ACC112 (cell line): ENCODE measurements at regions not wholly inside any gene's neighbourhood (a gene's known extent, or its start where the extent isn't known, plus 50 kb on each side); places are given as distances from the start of the nearest gene placed in this dataset.

Experiments used
- H2AFZ ChIP-seq: fragments of 200-600 bp; sonication (generic); one replicate; pipeline ENCODE4 v1.6.0; 2017; ENCODE audit warnings: antibody characterized with exemption, low read length; ENCODE audit not compliant: unreplicated experiment
- H3K27ac ChIP-seq: fragments of 200-600 bp; sonication (generic); 2 replicates; pipeline ENCODE4 v1.5.1; 2014; ENCODE audit warnings: low read depth, mild to moderate bottlenecking, antibody characterized with exemption, low read length, moderate library complexity
- H3K27me3 ChIP-seq: fragments of 200-600 bp; sonication (generic); 2 replicates; pipeline ENCODE4 v1.6.1; 2014; ENCODE audit warnings: mild to moderate bottlenecking, antibody characterized with exemption, low read length, moderate library complexity, mixed read lengths; ENCODE audit not compliant: insufficient read depth
- H3K36me3 ChIP-seq: fragments of 200-600 bp; sonication (generic); 2 replicates; pipeline ENCODE4 v1.6.1; 2016; ENCODE audit warnings: mild to moderate bottlenecking, antibody characterized with exemption, low read length, moderate library complexity, mixed read lengths; ENCODE audit not compliant: insufficient read depth
- H3K4me1 ChIP-seq: fragments of 200-600 bp; sonication (generic); one replicate; pipeline ENCODE4 v1.6.1; 2016; ENCODE audit warnings: low read length, mixed read lengths; ENCODE audit not compliant: insufficient read depth, unreplicated experiment, control insufficient read depth
- H3K4me3 ChIP-seq: fragments of 200-600 bp; sonication (generic); 2 replicates; pipeline ENCODE4 v1.5.1; 2014; ENCODE audit warnings: mild to moderate bottlenecking, low read depth, low read length
- H3K79me2 ChIP-seq: fragments of 200-600 bp; sonication (generic); one replicate; pipeline ENCODE4 v1.6.0; 2016; ENCODE audit warnings: low read length; ENCODE audit not compliant: control insufficient read depth, unreplicated experiment, insufficient read depth

DNA sequence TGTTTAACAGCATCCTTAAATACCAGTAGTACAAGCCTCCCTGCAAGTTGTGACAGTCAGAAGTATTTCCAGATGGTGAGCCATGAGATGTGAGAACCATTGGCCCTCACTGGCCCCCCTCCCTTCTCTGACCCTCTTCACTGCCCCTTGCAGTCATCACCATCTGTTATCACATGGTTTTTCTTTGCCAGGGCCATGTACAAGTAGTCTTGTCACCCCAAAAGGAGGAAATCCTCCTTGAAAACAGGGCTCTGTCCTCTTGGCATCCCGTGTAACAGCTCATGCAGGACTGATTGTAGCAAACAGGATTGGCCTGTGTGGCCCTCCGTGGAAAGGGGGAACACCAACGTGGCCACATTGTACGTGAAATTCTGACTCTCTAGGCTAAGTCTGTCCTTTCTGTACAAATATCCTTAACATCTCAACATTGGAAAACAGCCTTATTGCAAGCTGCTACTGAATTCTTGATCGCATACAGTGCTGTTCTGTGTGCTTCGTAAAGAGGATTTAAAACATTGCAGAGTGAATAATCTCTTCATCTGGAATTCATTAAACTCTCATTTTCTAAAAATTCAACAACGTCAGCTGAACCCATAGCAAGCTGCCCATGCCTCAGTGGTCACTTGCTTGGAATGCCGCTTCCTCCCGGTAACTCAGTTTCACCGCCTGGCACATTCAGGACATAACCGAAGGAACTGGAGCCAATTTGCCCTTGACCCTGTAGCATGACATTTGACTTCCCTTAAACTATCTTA, 171.7 kb downstream of the ATPSCKMT start:
- Histone ChIP-seq H3K4me3 (no peak overlapping the region), H3K4me1 (no peaks in the 10 kb centered on the region), H3K79me2 (no peaks in the 10 kb centered on the region), H3K27ac (no peak overlapping the region), H3K36me3 (no peaks in the 10 kb centered on the region), H3K27me3 (peaks cover 23% of the 10 kb centered on the region; the same call in 1 of the 2 replicates), H2AFZ (no peak overlapping the region)

- H2AFZ ChIP-seq = no peak overlapping the region
- no peaks in the 10 kb centered on the region for H3K79me2 ChIP-seq
- H3K27ac ChIP-seq = no peak overlapping the region
- peaks cover 23% of the 10 kb centered on the region; the same call in 1 of the 2 replicates for H3K27me3 ChIP-seq
- H3K4me1 ChIP-seq = no peaks in the 10 kb centered on the region
- no peak overlapping the region for H3K4me3 ChIP-seq
- no peaks in the 10 kb centered on the region for H3K36me3 ChIP-seq
These were observed 176.1 kb downstream of the ATPSCKMT start for GRCh38 chr5:10073441-10074104.

DNA sequence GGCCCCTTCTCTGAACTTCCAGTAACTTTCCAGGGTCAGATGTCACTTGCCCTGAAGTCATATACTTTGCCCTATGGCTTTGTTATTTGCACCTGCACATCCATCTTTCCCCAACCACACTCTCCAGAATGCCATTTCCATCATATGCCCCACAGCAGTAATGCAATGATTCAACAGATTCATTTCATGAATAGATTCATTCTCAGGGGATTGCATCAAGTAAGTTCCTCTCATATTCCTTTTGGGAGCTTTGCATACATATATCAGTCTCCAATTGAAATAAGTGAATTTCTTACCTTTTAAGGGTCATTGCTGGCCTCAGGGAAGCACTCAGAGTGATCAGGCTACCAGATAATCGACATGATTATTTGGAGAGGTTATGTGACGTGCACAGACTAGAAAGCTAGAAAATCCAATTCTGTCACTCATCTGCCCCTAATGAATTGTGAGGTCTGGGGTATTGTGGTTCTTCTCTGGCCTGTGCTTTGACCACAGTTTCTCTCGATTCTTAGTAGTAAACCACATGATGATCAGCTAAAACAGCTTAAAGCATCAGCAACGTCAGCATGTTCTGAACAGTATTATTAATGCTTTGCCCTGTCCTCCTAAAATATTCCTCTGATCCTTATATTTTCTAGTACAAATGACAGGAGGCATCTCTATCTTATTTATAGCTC, 179.9 kb downstream of the ATPSCKMT start:
- Histone ChIP-seq H2AFZ (no peak overlapping the region), H3K36me3 (no peaks in the 10 kb centered on the region)

GRCh38 chr5:10065428-10066000, 184.2 kb downstream of the ATPSCKMT start:
- Histone ChIP-seq H3K27ac (no peak overlapping the region), H3K36me3 (no peaks in the 10 kb centered on the region), H2AFZ (no peak overlapping the region), H3K27me3 (no peaks in the 10 kb centered on the region), H3K4me1 (no peaks in the 10 kb centered on the region), H3K4me3 (no peak overlapping the region), H3K79me2 (no peaks in the 10 kb centered on the region)

More for the DNA sequence above, 179.9 kb downstream of the ATPSCKMT start:
- Histone ChIP-seq H3K27ac (no peak overlapping the region), H3K27me3 (peaks cover 6% of the 10 kb centered on the region; the same call in 1 of the 2 replicates), H3K79me2 (no peaks in the 10 kb centered on the region), H3K4me1 (no peaks in the 10 kb centered on the region), H3K4me3 (no peak overlapping the region)

DNA sequence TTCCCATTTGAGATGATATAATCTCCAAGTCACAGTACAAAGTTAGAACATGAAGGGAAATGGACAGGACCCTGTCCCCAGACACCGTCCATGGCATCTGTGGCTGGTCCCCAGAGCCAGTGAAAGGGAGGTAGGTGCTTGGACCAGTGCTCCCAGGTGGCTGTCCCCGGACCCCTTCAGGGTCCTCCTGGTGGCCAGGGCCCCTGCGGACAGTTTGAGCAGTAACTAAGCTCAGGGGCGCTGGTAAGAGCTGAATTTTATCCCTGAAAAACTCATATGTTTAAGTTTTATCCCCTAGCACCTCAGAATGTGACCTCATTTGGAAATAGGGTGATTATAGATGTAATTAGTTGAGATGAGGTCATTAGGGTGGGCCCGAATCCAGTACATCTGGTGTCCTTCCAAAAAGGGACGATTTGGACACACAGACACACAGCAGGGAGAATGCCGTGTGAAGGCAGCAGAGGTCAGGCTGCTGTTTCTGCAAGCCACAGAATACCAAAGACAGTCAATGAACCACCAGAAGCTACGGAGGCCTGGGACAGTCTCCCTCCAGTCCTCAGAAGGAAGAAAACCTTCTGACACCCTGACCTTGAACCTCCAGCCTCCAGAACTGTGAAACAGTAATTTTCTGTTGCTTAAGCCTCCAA, 185.0 kb downstream of the ATPSCKMT start:
- Histone ChIP-seq H3K4me3 (no peak overlapping the region), H3K27me3 (no peaks in the 10 kb centered on the region), H3K4me1 (no peaks in the 10 kb centered on the region), H3K79me2 (no peaks in the 10 kb centered on the region), H3K27ac (no peak overlapping the region), H2AFZ (no peak overlapping the region), H3K36me3 (no peaks in the 10 kb centered on the region)

GRCh38 chr5:10063997-10064396, 185.7 kb downstream of the ATPSCKMT start:
- Histone ChIP-seq H2AFZ (no peak overlapping the region), H3K27ac (no peak overlapping the region), H3K4me3 (no peak overlapping the region), H3K36me3 (no peaks in the 10 kb centered on the region), H3K27me3 (no peaks in the 10 kb centered on the region), H3K79me2 (no peaks in the 10 kb centered on the region), H3K4me1 (no peaks in the 10 kb centered on the region)

DNA sequence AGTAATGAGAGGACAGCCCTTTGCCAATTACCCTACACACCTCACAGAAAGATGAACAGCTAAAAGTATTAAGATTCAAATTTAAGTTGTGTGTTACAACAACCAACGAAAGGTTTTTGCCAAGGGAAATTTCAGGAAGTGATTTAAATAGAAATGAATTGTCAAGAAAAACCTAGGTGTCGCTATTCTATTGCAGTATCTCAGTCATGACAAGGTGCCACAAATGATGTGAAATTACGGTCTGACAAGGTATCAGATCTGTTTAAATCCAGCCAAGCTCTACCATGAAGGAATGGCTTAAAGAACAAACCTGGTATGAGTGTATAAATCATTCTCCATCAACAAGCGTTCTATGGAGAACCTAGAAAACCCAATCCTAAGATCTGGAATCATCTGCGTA, 189.7 kb downstream of the ATPSCKMT start:
- Histone ChIP-seq H3K27ac (no peak overlapping the region), H3K79me2 (no peaks in the 10 kb centered on the region)

DNA sequence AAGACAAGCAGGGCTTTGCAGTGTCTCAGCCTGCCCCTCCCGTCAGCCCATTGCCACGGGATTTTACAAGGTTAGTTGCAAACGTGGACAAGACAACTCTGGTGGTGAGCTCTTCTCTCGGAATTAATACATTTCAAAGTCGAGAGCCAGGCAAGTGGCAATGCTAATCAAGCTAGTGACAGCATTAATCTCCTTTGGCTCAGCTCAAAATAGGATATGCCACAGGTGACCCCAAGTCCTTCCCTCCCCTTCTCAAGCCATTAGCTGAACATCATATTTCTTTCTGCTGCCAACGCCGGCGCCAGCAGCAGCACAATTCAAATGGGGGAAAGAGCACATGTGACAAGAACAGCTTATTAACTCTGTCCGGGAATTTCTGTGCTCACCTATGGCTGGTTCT, 190.1 kb downstream of the ATPSCKMT start:
- Histone ChIP-seq H2AFZ (no peak overlapping the region), H3K27me3 (no peaks in the 10 kb centered on the region), H3K4me1 (no peaks in the 10 kb centered on the region), H3K36me3 (no peaks in the 10 kb centered on the region), H3K79me2 (no peaks in the 10 kb centered on the region), H3K27ac (no peak overlapping the region), H3K4me3 (no peak overlapping the region)

More for the DNA sequence above, 189.7 kb downstream of the ATPSCKMT start:
- Histone ChIP-seq H3K4me3 (no peak overlapping the region), H3K27me3 (no peaks in the 10 kb centered on the region), H3K36me3 (no peaks in the 10 kb centered on the region), H3K4me1 (no peaks in the 10 kb centered on the region), H2AFZ (no peak overlapping the region)

DNA sequence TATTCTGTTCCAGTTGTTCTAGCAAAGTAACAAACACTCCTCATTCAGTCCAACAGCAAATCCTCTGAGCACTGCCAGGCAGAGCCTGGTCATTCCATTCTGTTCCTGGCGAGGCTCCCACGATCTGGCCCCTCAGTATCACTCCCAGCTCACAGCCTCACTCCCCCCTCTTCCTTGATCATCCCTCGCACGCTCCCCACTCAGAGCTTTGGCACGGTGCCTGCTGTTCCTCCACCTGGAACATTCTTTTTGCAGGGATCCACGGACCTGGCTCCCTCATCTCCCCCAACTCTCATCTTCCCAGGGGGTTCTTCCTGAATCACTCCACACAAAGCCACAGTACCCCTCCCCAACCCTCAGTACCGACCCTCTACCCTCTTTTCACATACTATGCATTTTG, 192.3 kb downstream of the ATPSCKMT start:
- no peaks in the 10 kb centered on the region for H3K79me2 ChIP-seq
- H3K4me3 ChIP-seq = no peak overlapping the region
- no peak overlapping the region for H2AFZ ChIP-seq
- no peaks in the 10 kb centered on the region for H3K36me3 ChIP-seq
- H3K27ac ChIP-seq = no peak overlapping the region
- H3K4me1 ChIP-seq = no peaks in the 10 kb centered on the region
- H3K27me3 ChIP-seq = no peaks in the 10 kb centered on the region

GRCh38 chr5:10056228-10056760, 193.4 kb downstream of the ATPSCKMT start:
- no peaks in the 10 kb centered on the region for H3K4me1 ChIP-seq
- no peaks in the 10 kb centered on the region for H3K36me3 ChIP-seq
- no peak overlapping the region for H3K4me3 ChIP-seq
- no peak overlapping the region for H3K27ac ChIP-seq
- no peak overlapping the region for H2AFZ ChIP-seq
- no peaks in the 10 kb centered on the region for H3K27me3 ChIP-seq
- H3K79me2 ChIP-seq = no peaks in the 10 kb centered on the region
